Activated CD4-positive, alpha-beta T cell treated with anti-CD3 and anti-CD28 coated beads, Interleukin-2, amount 50 U/mL, for 48 hours (primary cell): ENCODE measurements at regions not wholly inside any gene's neighbourhood (a gene's known extent, or its start where the extent isn't known, plus 50 kb on each side); places are given as distances from the start of the nearest gene placed in this dataset.

Experiments
- DNase-seq, 2 experiments: peaks; one replicate each; pipeline ENCODE4 v3.0.0-alpha.2; 2020

DNA sequence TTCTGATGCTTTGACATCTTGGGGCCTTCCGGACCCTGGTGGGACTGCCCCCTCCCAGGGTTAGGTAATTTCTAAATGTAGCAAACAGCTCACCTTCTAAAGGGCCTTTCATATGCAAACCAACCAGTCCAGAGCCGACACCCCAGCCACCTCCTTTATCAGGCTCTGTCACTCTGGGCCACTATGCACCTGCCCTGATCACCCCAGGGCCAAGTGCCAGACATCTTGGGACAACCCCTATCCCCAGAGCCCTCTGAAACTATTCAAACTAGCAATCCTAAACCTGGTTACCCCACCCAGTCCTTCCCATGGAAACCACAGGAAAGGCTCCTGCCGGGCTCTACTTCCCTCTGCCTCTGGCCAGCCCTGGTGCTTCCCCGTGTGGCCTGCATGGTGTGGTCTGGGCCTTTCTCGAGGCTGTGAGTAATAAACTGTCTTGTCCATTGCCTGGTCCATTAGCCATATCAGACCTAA, 91.2 kb upstream of the TNRC6C start:
- no peak for DNase-seq

DNA sequence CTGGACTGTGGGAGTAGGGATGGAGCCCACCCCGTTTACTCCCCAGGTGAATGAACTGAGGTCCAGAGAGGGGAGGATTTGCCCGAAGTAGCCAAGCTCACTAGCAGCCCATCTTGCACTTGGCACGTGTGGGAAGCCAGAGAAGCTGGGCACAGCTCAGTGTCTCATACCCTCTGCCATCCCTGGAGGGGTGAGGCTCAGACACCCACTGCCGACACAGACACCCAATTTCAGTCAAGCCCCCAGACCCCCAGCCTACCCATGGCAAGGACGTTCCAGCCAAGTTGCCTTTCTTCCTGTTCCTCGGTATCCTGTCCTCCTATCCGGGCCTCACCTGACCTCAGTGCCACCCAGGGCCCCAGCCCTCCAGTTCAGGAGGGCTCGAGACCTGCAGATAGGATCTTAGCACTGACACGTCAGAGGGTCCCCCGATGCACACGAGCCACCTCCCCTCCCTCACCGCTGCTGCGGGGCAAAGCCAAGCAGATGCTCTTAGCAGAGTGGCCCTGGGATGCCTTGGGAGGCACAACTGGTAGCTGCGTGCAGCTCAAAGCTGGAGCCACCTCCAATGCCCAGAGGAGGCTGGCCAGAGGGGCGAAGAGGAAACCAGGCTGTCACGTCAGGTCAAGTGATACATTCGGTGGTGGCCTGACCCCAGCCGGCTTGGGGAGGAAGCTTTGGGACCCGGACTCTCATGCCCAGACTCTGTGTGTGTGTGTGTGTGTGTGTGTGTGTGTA, 90.4 kb upstream of the TNRC6C start:
- DNase-seq = no peak

DNA sequence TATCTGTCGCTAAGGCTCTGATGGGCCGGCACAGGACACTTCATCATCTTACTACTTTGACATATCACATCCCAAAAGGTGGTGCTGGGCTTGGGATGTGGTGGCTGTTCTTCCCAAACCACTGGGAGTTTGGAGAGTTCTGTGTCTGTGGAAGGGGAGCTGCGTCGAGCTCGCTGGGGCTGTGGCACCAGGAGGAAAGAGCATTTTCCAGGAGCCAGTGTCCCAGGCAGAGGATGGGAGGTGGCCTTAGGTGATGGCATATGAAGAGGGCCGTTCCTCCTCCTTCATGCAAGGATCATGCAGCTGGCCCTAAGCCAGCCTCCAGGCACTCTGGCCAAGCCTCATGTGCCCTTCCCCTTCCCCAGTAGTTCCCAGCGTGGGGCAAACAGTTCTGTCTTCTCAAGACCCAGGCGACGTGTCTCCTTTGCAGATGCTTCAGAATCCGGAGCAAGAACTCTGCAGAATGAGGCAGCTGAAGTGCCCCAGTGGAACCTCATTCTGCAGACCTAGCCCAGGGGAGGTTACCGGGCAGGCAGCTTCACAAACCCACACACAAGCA, 89.4 kb upstream of the TNRC6C start:
- no peak for DNase-seq

DNA sequence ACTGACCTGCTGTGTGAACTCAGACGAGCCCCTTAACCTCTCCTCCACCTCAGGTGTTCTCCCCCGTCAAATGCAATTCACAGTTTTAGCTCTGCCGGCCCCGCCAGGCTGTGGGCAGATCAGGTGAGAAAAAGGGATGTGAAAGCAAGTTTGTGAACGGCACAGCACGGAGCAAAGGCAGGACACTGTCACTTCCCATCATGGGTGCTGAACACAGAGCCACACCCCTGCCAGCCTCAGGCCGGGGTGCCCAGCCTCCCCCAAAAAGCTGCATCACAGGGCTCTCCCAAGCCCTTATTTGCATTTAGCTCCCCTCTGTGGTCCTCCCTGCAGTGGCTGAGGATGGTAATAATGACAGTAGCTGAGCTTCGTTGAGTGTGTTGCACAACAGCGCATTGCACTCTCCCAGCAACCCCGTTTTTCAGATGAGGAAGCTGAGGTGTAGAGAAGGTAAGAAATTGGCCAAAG, 88.8 kb upstream of the TNRC6C start:
- no peak for DNase-seq

DNA sequence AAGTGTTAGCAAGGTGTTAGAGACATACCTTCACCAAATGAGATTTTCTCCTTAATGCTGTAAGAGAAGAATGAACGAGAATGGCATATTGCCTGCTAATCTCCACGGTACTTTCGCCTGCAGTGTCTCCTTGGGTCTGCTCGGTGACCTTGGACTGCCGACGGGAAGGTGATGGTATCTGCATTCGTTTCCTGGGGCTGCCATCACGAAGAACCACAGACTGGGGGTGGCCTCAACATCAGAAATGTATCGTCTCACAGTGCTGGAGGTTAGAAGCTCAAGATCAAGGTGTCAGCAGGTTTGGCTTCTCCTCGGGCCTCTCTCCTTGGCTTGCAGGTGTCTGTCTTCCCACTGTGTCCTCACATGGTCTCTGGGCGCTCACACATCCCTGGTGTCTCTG, 86.3 kb upstream of the TNRC6C start:
- DNase-seq = no peak

DNA sequence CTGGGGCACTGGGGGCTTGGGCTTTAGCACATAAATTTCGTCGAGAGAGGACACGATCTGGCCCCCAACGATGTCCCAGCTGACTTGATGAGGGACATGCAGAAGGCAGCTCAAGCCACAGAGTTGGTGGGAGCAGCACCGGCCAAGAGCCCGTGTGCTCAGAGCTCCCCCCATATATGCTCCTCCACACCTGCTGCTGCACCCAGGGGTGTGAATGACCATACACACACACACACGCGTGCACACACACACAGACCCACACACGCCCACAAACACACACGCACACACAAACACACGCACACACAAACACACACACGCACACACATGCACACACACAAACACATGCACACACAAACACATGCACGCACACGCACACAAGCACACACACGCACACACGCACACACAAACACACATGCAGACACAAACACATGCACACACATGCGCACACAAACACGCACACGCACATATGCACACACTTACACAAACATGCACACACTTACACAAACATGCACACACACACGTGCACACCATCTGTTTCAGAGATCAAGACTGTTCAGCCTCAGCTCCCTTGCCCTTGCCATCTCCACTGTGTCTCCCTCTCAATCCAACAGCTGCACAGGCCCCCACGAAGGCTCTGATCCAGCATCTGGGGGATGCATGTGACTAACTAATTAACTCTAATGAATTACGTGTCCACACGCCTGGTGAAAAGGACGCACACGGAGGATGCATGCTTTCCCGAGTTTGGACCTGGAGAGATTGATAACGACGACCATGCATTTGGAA, 85.6 kb upstream of the TNRC6C start:
- DNase-seq = no peak

DNA sequence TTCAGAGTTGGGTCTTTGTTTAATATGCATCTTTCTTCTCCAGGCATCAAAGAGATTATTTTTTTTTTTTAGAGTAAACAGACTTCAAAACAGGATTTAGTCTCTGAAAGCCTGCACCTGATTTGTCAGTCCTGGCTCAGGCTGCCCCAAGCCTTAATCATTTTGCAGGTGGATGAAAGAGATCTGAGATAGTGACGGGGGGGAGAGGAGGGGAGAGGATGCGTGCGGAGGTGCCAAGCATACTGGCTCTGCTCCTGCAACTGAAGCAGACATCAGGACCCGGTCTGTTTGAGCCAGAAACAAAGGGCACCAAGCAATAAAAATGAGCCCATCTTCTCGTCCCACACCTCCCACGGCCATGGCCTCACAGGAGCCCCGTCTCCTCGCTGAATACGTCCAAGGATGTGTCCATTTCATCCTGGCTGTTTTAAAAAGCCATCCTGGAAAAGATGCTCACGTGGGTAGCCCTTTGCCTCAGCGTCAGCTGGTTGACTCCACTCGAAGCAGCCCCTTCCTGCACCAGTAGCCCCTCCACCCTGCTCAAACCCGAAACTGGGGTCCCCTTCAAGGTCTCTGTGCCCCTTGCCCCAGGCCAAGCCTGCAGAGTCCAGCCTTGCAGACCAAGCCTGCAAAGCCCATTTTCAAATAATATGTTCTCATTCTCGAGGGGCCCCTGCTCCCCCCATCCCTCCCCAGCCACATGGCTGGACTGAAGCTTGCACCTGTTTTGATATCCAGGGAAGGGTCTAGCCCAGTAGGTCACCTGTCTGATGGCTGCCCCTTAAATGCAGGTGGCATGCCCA, 84.8 kb upstream of the TNRC6C start:
- DNase-seq = no peak

DNA sequence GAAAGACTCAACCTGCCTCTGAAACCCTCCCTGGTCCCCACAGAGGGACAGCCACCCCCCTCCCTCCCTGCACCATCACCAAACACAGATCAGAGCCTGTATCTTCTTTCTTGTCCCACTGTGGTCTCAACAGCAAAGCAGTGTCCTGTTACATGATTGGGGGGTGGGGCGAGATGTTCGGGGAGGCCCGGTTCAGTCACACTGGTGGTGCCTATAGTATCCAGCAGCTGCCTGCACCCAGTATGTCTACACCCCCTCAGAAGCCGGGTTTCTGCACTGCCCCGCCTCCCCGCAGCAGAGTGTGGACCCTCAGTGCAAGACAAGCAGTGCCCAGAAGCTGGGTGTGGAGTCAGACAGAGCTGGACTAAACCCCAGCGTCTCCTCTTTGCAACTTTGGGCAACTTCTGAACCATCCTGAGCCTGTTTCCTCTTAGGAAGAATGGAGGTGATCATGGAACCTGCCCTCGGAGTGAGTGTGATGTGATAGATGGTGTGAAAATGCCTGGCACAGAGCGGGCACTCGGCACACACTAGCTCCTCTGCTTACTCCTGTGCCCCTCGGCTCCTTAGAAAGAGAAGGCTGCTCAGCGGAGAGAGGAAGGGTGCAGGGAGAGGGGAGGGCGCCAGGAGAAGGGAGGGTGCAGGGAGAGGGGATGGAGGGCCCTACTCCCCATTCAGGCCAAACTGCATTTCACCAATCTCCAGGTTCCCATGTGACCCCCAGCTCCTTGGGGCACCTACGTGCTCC, 84.0 kb upstream of the TNRC6C start:
- DNase-seq = no peak

DNA sequence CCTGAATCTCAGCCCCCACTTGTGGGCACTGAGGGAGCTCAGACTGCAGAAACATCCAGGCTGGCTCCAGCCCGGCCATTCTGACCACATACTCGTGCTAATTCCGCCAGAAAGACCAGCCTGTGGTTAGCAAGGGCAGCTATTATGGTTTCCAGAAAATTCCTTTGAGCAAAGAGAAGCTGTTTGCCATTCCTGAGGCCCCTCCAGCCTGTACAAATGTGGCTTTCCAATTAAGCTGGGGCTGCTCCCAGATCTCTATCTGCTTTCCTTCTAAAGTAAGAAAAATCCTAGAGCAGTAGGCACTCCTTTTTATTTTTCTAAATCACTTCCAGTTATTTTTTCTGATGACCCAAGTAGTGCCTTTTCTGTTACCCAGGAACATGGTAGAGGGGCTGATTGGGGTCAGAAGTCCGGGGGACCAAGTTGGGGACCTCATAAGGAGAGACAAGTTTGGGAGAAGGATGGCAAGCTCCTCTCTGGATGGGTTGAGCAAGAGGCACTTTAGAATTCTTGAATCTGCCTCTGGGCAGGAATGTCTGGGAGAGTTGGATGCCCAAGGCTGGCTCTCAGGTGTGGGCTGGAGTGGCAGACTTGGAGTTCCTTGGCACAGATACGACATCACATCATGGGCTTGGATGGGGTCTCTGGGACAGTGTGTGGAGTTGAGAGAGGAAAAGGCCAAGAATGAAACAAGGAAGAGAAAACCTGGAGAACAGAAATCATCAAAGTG, 83.3 kb upstream of the TNRC6C start:
- no peak for DNase-seq

DNA sequence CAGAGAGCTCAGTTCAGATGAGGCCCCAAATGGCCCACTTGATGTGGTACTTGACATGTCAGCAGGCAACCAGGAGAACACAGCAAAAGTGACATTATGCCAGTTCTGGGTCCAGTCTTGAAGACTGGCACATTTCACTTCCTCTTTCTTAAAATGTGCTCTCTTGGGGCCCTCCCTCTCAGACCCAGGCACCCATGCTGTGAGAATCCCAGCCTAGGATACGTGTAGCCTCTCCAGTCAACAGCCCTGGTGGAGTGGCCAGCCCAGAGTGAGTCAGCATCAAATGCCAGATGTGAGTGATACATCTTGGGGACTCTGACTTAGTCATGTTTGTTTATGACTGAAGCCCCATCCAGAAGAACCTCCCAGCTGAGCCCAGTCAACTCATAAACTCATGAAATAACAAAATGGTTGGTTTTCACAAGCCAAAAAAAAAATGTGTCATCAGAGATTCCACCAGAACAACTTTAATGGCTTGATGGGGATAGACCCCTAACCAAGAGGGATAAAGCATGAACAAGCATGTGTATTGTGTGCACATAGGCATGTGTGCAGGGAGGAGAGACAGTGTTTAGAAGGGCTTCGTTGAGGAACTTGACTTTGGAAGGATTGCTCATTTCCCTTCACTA, 82.5 kb upstream of the TNRC6C start:
- DNase-seq = peak in 1 of 2 experiments; percentile 14

DNA sequence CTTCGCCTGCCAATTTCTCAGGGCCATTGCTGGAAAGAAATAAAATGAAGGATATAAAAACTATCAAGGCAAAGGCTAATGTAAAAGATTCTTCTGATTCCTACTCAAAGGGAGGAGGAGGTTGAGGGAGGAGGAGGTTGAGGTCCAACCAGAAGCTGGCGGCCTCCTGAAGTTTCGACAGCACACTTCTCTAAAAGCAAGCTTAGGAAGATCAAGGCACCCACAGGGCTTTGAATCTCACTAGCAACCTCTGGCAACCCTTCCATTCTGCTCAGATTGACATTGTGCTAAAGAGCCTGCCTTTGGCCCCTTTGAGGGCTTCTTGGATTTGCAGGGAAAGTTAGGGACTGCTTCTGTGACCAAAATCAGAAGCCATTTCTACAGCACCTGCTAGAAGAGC, 81.5 kb upstream of the TNRC6C start:
- DNase-seq = no peak

DNA sequence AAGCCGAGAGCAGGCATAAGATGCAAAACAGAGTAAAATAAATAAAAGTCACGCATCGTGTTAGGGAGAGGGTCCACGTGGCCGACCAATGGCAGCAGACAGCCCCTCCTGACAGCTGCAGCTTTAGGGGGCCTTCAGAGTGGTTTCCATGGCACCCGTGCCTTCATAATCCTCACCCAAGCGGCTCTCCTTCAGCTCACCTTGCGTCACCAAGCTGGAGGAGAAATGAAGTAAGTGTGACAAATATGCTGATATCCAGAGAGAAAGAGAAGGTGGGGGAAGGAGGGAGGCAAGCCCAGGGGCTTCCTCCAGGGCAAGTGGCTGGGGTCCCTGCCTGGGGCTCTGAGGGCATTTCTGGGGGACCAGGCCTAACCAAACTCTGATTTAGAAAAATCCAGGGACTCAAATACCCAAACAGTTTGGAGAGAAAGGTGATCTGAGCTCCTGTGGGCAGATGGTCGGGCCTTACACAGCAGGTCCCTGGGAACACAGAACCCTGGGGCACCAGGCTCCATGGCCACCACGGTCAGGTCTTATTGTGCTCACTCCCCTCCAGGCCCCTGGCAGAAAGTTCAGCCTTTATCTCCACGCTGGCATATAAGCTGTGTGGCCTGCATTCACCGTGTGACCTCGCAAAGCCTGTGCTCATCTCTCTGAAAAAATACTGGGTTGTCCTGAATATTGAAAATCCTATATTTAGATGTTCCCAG, 80.7 kb upstream of the TNRC6C start:
- DNase-seq = no peak

DNA sequence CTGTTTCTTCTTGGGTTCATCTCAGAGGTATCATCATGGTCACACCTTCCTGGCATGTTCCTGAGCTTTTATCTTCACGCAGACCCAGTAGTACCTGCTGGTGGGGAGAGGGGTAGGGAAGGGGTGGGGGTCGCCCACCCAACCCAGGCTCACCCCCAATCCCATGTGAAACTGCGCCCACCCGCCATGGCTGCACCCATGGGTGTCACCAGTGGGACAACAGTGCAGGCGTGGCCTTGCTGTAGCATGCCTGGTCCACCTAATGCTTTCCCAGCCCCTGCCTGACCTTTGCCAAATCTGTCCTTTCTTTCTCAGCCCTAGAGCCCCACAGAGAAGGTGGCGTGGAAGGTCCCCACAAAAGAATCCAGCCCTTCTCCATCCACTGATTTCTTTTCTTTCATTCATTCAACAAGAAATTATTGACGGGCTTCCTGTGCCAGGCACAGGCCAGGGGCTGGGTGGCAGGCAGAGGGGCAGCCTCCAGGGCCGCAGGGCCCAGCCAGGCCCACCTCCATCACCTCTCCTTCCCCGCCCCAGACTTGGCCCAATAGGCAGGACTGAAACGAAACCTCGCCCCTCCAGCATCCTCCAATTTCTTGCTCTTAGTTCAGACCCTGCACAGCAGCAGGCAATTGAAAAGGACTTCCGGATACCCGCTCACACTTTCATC, 79.1 kb upstream of the TNRC6C start:
- no peak for DNase-seq

DNA sequence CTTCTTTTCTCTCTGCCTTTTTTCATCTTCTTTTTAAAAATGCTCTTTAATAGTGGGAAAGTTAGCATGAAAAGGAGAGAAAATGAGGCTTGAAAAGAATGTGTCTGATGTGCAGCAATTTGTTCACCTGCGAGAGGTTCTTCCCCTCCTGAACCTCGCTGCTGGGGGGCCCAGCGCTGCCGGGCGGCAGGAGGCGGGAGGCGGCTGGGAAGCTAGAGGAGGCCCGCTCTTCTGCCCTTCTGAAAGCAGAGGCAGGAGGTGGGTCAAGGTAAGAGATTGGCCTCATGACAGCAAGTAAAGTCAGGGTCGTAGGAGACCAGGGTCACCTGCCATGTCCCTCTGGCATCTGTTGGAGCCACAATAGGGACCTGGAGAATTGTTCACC, 78.6 kb upstream of the TNRC6C start:
- DNase-seq = no peak

DNA sequence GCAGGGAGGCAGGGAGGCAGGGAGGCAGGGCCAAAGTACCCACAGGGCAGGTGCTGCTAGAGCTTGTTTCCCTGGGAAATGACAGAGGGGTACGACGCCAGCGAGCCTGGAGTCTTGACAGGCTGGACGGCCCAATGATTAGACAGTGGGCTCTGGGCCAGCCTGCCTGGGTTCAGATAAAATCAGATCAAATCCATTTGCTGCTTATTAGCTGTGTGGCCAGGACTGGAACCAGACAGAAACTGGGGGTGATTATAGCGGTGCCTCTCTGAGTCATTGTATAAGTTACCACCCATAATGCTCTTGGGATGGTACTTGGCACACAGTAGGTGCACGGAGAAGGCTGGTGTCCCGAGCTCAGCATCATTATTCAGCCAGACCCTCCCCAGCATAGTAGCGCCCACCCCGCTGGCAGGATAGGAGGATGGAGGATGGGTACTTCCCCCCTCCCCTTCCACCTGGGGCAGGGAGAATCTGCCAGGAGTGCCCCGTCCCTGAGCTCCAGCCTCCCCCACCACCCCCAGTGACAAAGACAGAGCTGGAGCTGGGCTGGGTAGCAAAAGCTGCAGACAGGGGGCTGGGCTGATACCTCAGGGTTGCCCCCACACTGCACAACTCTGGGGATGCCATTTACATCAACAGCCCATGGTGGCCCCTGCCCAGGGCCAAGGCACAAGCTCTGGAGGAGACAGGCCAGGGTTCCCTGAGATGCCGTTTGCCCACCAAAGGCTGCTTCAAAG, 77.6 kb upstream of the TNRC6C start:
- no peak for DNase-seq

DNA sequence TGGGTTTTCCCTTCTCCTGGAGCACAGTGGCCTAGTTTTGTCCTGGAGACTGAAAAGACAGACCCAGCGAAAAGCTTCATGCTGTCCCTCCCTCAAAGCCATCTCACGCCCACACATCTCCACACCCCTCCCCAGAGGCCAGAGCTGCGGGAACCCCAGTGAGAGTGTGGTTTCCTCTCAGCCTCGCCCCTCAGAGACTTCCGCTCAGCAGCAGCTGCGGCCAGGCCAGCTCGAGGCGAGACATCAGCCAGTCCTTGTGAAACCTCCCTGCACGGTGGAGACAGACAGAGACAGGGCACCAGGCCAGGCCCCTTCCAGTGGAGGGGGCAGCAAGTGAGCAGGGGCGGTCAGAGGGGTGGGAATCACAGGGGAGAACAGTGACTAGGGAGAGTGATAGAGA, 77.0 kb upstream of the TNRC6C start:
- peak; percentile 67 to 73 for DNase-seq

DNA sequence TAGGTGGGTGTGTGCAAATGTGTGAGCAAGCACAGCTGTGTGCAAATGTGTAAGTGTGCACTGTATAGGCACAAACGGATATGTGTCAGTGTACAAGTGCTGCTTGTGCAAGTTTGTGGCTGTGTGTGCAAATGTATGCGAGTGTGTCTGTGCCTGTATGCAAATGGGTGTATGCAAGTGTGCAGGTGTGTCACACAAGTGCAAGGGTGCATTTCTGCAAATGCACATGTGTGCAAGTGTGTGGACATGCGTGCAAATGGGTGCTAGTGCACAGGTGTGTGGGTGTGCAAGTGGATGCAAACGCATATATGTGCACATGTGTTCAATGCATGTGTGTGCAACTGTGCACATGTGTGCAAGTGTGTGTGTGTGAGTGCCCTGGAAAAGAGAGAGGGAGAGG, 76.5 kb upstream of the TNRC6C start:
- DNase-seq = no peak

DNA sequence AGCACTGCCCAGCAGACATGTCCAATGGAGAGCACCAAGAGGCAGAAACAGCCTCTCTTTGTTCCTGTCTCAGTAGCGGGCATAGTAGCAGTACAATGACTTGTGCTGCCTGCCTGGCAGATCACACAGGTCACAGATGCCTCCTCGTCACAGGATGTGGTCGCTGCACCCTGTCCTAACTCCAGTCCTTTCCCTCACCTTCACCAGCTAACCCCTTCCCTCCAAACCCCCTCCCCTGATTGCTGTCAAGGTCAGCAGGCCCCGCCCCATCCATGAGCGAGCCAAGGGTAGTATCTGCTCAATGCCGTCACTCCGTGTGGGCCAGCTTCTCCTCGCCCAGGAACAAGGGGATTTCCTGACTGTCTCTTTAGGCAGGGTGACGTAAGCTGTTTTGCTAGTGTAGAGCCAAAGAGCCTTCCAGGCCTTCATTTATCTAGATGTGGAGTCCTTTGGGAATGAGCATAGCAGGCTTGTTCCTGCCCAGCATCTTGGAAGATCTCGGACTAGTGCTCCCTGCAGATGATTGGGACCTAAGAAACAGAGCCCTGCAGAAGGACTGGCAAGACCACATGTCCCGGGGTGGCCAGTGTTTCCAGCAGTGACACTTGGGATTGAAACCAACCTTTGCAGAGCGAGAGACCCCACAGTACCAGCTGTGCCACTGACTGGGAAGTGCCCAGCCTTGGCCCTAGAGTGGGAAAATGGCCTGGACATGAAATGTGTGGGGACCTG, 75.9 kb upstream of the TNRC6C start:
- peak; percentile 70 to 77 for DNase-seq
